ENCODE measurements at regions not wholly inside any gene's neighbourhood (a gene's known extent, or its start where the extent isn't known, plus 50 kb on each side); places are given as distances from the start of the nearest gene placed in this dataset.
"Not testable (repeated sequence)": the region's sequence is repeated elsewhere in the genome, so short reads cannot be mapped to it uniquely, and the experiment has no call there.

GRCh38 chr6:48613231-48613949, 502.4 kb upstream of the PTCHD4 start:
- no peak for DNase-seq (ENCODE audit: low read depth)

GRCh38 chr6:48611332-48611731, 500.3 kb upstream of the PTCHD4 start:
- peak; percentile 33 for DNase-seq (ENCODE audit: low read depth)

GRCh38 chr6:48610846-48611245, 499.8 kb upstream of the PTCHD4 start:
- DNase-seq (ENCODE audit: low read depth), result no peak

GRCh38 chr6:48606618-48607017, 495.6 kb upstream of the PTCHD4 start:
- DNase-seq (ENCODE audit: low read depth), result no peak

- no peak for DNase-seq (ENCODE audit: low read depth)
Observed at GRCh38 chr6:48597951-48598350, 487.0 kb upstream of the PTCHD4 start.

GRCh38 chr6:48596830-48597229, 485.8 kb upstream of the PTCHD4 start:
- no peak for DNase-seq (ENCODE audit: low read depth)

GRCh38 chr6:48591158-48591557, 480.2 kb upstream of the PTCHD4 start:
- not testable (repeated sequence) for DNase-seq (ENCODE audit: low read depth)

- no peak for DNase-seq (ENCODE audit: low read depth)
Observed at GRCh38 chr6:48584846-48585245, 473.8 kb upstream of the PTCHD4 start.

- no peak for DNase-seq (ENCODE audit: low read depth)
Observed at GRCh38 chr6:48570656-48571055, 459.7 kb upstream of the PTCHD4 start.

- no peak for DNase-seq (ENCODE audit: low read depth)
Observed at GRCh38 chr6:48568856-48569255, 457.9 kb upstream of the PTCHD4 start.

GRCh38 chr6:48567016-48567415, 456.0 kb upstream of the PTCHD4 start:
- peak; percentile 11 for DNase-seq (ENCODE audit: low read depth)

GRCh38 chr6:48564036-48564820, 453.2 kb upstream of the PTCHD4 start:
- DNase-seq (ENCODE audit: low read depth), result no peak

GRCh38 chr6:48563433-48563832, 452.4 kb upstream of the PTCHD4 start:
- DNase-seq (ENCODE audit: low read depth), result no peak

GRCh38 chr6:48560408-48560807, 449.4 kb upstream of the PTCHD4 start:
- peak; percentile 9 for DNase-seq (ENCODE audit: low read depth)

- DNase-seq (ENCODE audit: low read depth), result no peak
Observed at GRCh38 chr6:48553467-48554189, 442.6 kb upstream of the PTCHD4 start.

- DNase-seq (ENCODE audit: low read depth), result no peak
Observed at GRCh38 chr6:48552905-48553304, 441.9 kb upstream of the PTCHD4 start.

GRCh38 chr6:48550603-48551002, 439.6 kb upstream of the PTCHD4 start:
- DNase-seq (ENCODE audit: low read depth), result no peak

GRCh38 chr6:48542191-48542590, 431.2 kb upstream of the PTCHD4 start:
- DNase-seq (ENCODE audit: low read depth), result no peak

GRCh38 chr6:48541649-48542048, 430.7 kb upstream of the PTCHD4 start:
- no peak for DNase-seq (ENCODE audit: low read depth)

- peak; percentile 11 for DNase-seq (ENCODE audit: low read depth)
Observed at GRCh38 chr6:48535582-48536009, 424.6 kb upstream of the PTCHD4 start.

GRCh38 chr6:48530978-48531377, 420.0 kb upstream of the PTCHD4 start:
- not testable (repeated sequence) for DNase-seq (ENCODE audit: low read depth)

- DNase-seq (ENCODE audit: low read depth), result no peak
Observed at GRCh38 chr6:48525849-48526248, 414.9 kb upstream of the PTCHD4 start.

- no peak for DNase-seq (ENCODE audit: low read depth)
Observed at GRCh38 chr6:48520951-48521350, 410.0 kb upstream of the PTCHD4 start.

Measured in HS-27A (cell line).